22Rv1 (cell line): ENCODE measurements at regions not wholly inside any gene's neighbourhood (a gene's known extent, or its start where the extent isn't known, plus 50 kb on each side); places are given as distances from the start of the nearest gene placed in this dataset.

Source experiments
- ZFX ChIP-seq: fragments of 450-650 bp; IDR thresholded peaks from 2 replicates; pipeline ENCODE4 v1.6.1; 2017; ENCODE audit warnings: antibody characterized with exemption, borderline replicate concordance
- TF ChIP-seq, protein P1 (sequence below): fragments of 450-650 bp; IDR thresholded peaks from 2 replicates; pipeline ENCODE4 v1.5.1; 2017; ENCODE audit warnings: mild to moderate bottlenecking

DNA sequence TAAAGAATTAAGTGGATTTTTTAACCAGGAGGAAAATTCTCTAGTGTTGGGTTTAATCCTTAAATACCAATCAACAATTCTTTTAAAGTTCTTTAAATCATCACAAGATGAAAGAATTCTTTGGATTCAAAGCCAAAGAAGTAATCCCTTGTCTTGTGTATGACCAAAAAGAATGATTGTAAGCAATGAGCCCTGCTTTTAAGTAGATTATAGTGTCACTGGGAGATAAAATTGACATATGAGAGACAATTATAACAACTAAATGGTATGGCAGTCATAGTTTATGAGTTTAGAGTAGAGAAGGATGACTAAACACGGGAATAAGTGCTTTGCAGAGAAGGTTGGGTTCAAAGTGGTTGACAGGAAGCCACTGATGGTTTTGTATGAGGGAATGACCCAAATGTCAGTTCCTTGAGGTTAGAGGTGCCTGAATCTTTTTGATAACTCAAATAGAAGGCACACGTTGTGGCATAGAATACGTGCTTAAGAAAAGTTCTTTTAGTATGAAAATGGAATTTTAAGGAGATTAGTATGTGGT, 199.6 kb upstream of the TCF4 start:
- TF ChIP-seq, protein P1, sequence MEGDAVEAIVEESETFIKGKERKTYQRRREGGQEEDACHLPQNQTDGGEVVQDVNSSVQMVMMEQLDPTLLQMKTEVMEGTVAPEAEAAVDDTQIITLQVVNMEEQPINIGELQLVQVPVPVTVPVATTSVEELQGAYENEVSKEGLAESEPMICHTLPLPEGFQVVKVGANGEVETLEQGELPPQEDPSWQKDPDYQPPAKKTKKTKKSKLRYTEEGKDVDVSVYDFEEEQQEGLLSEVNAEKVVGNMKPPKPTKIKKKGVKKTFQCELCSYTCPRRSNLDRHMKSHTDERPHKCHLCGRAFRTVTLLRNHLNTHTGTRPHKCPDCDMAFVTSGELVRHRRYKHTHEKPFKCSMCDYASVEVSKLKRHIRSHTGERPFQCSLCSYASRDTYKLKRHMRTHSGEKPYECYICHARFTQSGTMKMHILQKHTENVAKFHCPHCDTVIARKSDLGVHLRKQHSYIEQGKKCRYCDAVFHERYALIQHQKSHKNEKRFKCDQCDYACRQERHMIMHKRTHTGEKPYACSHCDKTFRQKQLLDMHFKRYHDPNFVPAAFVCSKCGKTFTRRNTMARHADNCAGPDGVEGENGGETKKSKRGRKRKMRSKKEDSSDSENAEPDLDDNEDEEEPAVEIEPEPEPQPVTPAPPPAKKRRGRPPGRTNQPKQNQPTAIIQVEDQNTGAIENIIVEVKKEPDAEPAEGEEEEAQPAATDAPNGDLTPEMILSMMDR = no peak
- no peak for TF ChIP-seq ZFX
